Activated naive CD8-positive, alpha-beta T cell treated with anti-CD3 and anti-CD28 coated beads for 36 hours (primary cell): ENCODE measurements at regions not wholly inside any gene's neighbourhood (a gene's known extent, or its start where the extent isn't known, plus 50 kb on each side); places are given as distances from the start of the nearest gene placed in this dataset.
"Not testable (repeated sequence)": the region's sequence is repeated elsewhere in the genome, so short reads cannot be mapped to it uniquely, and the experiment has no call there.

ENCODE experiments used
- DNase-seq: peaks from one replicate; pipeline ENCODE4 v3.0.0; 2021
- H3K27ac Mint-ChIP-seq: one replicate; pipeline ENCODE4 v1.8.0; 2022; ENCODE audit warnings: mild to moderate bottlenecking, moderate library complexity, mixed read lengths
- H3K27me3 Mint-ChIP-seq: one replicate; pipeline ENCODE4 v1.8.0; 2022; ENCODE audit warnings: mild to moderate bottlenecking, mixed read lengths
- H3K36me3 Mint-ChIP-seq: one replicate; pipeline ENCODE4 v1.8.0; 2021; ENCODE audit warnings: mild to moderate bottlenecking, mixed read lengths
- H3K4me1 Mint-ChIP-seq: one replicate; pipeline ENCODE4 v1.8.0; 2021; ENCODE audit warnings: mixed read lengths
- H3K4me3 Mint-ChIP-seq: one replicate; pipeline ENCODE4 v1.8.0; 2022; ENCODE audit warnings: mild to moderate bottlenecking, moderate library complexity, mixed read lengths
- H3K9me3 Mint-ChIP-seq: one replicate; pipeline ENCODE4 v1.8.0; 2022; ENCODE audit warnings: mixed read lengths

DNA sequence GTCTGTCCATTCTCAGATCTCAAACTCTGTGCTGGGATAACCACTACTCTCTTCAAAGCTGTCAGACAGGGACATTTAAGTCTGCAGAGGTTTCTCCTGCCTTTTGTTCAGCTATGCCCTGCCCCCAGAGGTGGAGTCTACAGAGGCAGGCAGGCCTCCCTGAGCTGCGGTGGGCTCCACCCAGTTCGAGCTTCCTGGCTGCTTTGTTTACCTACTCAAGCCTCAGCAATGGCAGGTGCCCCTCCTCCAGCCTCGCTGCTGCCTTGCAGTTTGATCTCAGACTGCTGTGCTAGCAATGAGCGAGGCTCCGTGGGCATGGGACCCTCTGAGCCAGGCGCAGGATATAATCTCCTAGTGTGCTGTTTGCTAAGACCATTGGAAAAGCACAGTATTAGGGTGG, 53.1 kb upstream of the HUNK start:
- DNase-seq, H3K27ac Mint-ChIP-seq, H3K4me3 Mint-ChIP-seq, H3K36me3 Mint-ChIP-seq, H3K9me3 Mint-ChIP-seq, H3K4me1 Mint-ChIP-seq: not testable (repeated sequence)
- peaks cover 25% of the 10 kb centered on the region for H3K27me3 Mint-ChIP-seq

DNA sequence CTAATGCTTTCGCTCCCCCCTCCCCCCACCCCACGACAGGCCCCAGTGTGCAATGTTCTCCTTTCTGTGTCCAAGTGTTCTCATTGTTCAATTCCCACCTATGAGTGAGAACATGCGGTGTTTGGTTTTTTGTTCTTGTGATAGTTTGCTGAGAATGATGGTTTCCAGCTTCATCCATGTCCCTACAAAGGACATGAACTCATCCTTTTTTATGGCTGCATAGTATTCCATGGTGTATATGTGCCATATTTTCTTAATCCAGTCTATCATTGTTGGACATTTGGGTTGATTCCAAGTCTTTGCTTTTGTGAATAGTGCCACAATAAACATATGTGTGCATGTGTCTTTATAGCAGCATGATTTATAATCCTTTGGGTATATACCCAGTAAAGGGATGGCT, 58.5 kb upstream of the HUNK start:
- not testable (repeated sequence) for H3K36me3 Mint-ChIP-seq, H3K4me1 Mint-ChIP-seq

DNA sequence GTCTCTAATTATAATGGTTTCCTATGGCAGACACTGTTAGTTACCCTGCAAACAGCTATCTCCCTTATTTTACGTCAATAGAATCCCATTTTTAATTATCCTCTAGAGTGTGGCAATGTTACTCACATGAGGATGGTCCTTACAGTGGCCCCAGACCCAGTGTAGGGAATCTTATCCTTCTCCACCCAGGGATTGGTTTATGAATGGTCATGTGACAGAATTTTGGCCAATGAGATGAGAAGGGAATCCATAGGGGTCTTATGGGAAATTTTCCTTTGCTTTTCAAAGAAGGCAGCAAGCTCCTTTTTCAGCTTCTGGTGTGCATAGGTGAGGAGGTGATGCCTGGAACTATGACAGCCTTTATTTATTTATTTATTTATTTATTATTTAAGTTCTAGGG, 59.0 kb upstream of the HUNK start:
- Mint-ChIP-seq H3K4me1 (no peaks in the 10 kb centered on the region), H3K27ac (no peak overlapping the region), H3K36me3 (peaks cover 2% of the 10 kb centered on the region), H3K4me3 (no peak overlapping the region), H3K27me3 (peaks cover 16% of the 10 kb centered on the region), H3K9me3 (peaks cover 8% of the 10 kb centered on the region)
- DNase-seq, result no peak

More for the DNA sequence above, 58.5 kb upstream of the HUNK start:
- not testable (repeated sequence) for DNase-seq, H3K27ac Mint-ChIP-seq, H3K4me3 Mint-ChIP-seq, H3K9me3 Mint-ChIP-seq
- H3K27me3 Mint-ChIP-seq, result peaks cover 16% of the 10 kb centered on the region

DNA sequence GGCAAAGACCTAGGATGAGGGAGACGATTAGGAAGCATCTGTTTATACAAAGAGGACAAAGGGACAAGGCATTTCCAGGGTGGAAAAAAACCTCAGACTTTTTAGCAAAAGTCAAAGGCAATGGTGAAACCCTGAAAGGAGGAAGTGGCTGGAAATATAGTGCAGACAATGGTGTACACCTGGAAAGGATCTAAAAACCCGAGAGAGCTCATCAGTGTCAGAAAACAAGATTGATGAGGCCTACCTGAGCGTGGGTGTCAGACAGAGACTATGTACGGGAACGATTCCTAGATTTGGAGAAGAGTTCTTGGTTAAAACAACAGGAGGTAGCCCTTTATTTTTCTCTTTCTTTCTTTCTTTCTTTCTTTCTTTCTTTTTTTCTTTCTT, 68.8 kb upstream of the HUNK start:
- H3K4me3 Mint-ChIP-seq, result no peak overlapping the region
- peaks cover 2% of the 10 kb centered on the region for H3K9me3 Mint-ChIP-seq
- H3K27me3 Mint-ChIP-seq, result peaks cover 11% of the 10 kb centered on the region
- no peaks in the 10 kb centered on the region for H3K36me3 Mint-ChIP-seq
- no peak for DNase-seq
- no peaks in the 10 kb centered on the region for H3K4me1 Mint-ChIP-seq
- no peak overlapping the region for H3K27ac Mint-ChIP-seq

DNA sequence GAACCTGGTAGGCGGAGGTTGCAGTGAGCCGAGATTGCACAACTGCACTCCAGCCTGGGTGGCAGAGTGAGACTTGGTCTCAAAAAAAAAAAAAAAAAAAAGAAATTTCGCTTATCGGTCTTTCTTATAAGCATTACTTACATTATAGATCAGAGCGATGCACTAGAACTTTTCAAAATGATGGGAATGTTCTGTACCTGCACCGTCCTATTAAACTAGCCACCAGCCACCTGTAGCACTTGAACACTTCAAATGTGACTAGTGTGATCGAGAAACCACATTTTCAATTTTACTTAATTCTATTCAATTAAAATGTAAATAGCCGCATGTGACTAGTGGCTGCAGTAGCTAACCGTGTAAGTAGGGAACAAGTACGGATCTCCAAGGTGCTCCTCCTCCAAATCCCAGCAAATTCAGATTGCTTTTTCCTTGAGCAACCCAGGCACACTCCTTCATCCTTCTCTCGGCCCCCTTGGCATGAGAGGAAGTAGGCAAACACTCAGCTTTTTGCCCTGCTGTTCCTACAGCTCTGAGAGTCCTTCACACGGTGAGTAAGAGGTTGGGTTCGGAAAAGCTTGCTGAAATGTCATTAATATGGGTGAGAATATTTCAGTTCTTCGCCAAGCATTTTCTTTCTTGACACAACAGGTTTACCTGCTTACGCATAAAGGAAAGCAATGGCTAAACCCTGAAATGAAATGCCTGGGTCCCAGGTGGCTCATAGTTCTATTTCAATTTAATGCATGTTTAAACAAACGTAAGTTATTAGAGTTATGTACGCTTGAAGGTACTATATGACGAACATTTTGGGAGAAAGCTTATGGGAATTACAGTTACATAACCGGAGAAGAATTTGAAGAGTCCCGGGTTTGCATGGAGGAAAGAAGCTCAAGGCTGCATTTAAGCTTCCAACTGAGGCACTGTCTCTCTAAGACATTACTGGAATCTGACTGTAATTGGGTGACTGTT, 69.5 kb upstream of the HUNK start:
- Mint-ChIP-seq H3K9me3 (peaks cover 2% of the 10 kb centered on the region), H3K27me3 (peaks cover 11% of the 10 kb centered on the region)
- no peak for DNase-seq

DNA sequence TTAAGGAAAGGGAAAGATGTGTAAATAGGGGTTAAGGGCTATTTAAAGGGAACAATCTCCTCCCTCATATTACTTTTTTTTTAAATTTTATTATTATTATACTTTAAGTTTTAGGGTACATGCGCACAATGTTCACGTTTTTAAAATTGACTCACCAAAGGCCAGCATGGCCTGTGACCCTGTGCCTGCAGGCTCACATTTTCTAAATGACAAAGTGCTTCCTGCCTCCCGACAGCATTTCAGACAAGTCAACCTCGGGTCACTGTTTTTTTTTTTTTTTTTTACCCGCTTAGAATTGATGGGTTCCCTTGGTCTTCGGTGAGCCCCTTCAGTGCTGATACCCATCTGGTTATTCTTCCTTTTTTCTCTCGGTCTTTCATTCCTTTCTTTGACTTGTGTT, 70.4 kb upstream of the SCAF4 start:
- Mint-ChIP-seq H3K4me3 (no peak overlapping the region), H3K36me3 (no peaks in the 10 kb centered on the region), H3K27ac (no peak overlapping the region), H3K4me1 (no peaks in the 10 kb centered on the region), H3K9me3 (peaks cover 2% of the 10 kb centered on the region), H3K27me3 (peaks cover 11% of the 10 kb centered on the region)
- DNase-seq, result no peak

More for the DNA sequence above, 69.5 kb upstream of the HUNK start:
- no peak overlapping the region for H3K4me3 Mint-ChIP-seq
- no peak overlapping the region for H3K27ac Mint-ChIP-seq
- no peaks in the 10 kb centered on the region for H3K36me3 Mint-ChIP-seq
- no peaks in the 10 kb centered on the region for H3K4me1 Mint-ChIP-seq

DNA sequence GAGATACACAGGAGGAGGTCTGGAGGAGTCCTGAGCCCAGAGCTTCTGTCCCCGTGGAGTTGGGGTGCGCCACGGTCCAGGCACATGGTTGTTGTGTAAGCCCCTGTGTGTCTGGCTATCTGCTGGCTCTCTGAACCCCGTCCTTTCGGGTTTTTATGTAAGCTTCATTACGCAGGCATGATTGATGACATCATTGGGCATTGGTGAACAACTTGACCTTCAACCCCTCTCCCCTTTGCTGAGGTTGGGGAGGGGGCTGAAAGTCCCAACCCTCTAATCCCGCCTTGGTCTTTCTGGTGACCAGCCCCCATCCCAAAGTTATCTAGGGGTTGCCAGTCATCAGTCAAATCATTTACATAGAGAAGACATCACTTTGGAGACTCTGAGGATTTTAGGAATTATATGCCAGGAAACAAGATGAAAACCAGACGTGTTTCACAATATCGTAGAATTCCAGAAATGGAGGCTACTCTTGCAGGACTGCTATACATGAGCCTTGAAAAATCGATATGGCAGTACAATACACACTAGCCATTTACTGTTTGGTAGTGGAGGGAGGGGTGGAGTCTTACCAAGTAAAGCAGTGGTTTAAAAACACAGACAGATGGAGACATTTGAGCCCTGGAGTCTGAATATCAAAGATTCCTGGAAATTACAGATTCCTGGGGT, 69.8 kb upstream of the SCAF4 start:
- DNase-seq, result no peak
- no peaks in the 10 kb centered on the region for H3K36me3 Mint-ChIP-seq
- no peak overlapping the region for H3K27ac Mint-ChIP-seq
- peaks cover 2% of the 10 kb centered on the region for H3K9me3 Mint-ChIP-seq
- H3K4me3 Mint-ChIP-seq, result no peak overlapping the region
- no peaks in the 10 kb centered on the region for H3K4me1 Mint-ChIP-seq
- peaks cover 11% of the 10 kb centered on the region for H3K27me3 Mint-ChIP-seq

DNA sequence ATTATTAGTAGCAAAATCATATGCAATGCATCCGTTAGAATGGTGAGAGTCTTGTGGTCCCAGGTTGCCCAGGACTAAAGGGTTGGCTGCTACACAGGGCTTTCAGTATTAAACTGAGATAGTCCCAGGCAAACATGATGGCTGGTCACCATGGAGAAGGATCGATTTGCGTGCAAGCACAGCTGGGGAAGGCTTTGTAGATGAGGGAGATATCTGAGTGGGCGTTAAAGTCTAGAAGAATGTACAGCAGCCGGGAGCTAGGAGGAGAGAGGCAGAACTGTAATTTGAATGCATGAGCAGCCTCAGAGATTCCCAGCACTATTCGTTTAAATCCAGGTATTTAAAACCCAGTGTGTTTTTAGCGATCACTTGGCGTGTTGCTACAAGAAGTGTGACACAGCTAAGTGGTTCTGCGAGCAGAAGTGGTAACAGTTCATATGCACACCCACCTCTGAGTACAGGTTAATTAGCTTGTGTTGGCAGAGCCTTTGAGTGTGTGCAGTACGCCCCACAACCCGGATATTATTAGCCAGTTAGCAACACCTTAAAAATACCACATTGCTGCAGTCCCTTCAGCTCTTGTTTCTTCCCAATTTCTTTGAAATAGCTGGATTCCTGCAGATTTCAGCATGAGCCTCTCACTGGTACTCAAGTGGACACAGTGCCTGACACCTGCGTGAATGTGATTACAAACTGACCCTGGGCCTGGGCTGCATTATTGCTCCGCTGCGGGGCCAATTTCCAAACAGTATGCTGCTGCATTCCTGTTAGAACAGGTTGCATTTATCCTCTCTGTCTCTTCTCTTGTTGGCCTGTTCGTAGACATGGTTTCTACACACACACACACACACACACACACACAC, 67.2 kb upstream of the SCAF4 start:
- Mint-ChIP-seq H3K27me3 (peaks cover 11% of the 10 kb centered on the region), H3K9me3 (no peaks in the 10 kb centered on the region), H3K27ac (no peak overlapping the region), H3K36me3 (no peaks in the 10 kb centered on the region), H3K4me1 (no peaks in the 10 kb centered on the region), H3K4me3 (no peak overlapping the region)
- no peak for DNase-seq

DNA sequence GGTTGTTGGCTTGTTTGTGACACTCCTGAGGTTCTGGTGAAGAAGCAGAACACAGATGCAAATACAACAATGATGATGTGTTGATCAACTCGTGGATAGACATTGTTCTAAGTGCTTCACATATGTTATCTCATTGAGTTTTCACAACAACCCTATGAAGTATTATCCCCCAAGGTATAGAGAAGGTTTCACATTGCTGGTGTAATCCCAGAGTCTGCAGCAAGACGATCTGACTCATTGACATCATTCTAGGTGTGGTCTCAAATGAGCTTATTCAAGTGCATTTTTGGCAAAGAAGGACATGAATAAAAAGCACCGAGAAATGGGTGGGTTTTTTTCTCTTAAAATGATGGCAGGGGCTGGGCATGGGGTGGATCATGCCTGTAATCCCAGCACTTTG, 64.1 kb upstream of the SCAF4 start:
- Mint-ChIP-seq H3K4me3 (no peak overlapping the region), H3K9me3 (no peaks in the 10 kb centered on the region)

DNA sequence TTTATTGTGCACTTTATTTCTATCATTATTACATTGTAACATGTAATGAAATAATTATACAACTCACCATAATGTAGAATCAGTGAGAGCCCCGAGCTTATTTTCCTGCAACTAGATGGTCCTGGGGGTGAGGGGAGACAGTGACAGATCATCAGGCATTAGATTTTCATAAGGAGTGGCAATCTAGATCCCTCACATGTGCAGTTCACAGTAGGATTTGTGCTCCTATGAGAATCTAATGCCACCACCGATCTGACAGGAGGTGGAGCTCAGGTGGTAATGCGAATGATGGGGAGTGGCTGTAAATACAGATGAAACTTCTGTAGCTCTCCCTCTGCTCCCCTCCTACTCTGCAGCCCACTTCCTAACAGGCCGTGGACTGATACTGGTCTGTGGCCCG, 58.5 kb upstream of the SCAF4 start:
- not testable (repeated sequence) for H3K4me3 Mint-ChIP-seq, H3K36me3 Mint-ChIP-seq, DNase-seq, H3K27ac Mint-ChIP-seq, H3K27me3 Mint-ChIP-seq, H3K9me3 Mint-ChIP-seq, H3K4me1 Mint-ChIP-seq

More for the DNA sequence above, 64.1 kb upstream of the SCAF4 start:
- Mint-ChIP-seq H3K36me3 (no peaks in the 10 kb centered on the region), H3K4me1 (no peaks in the 10 kb centered on the region), H3K27me3 (peaks cover 4% of the 10 kb centered on the region), H3K27ac (no peak overlapping the region)
- DNase-seq, result no peak

DNA sequence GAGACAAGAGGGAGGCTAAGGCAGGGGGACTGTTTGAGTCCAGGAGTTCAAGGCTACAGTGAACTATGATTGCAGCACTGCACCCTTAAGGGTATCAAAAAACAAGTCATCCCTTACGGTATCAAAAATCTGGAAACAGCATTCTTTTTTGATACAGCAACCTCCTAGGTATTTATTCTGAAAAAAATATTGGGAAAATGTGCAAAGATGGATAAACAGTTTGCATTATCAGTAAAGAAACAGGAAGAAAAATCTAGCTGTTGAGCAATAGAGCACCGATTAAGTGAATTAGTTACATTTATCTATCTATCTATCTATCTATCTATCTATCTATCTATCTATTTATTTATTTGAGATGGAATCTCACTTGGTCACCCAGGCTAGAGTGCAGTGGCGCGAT, 56.7 kb upstream of the SCAF4 start:
- Mint-ChIP-seq H3K9me3 (no peaks in the 10 kb centered on the region), H3K36me3 (no peaks in the 10 kb centered on the region), H3K4me3 (no peak overlapping the region), H3K27ac (no peak overlapping the region), H3K4me1 (peaks cover 3% of the 10 kb centered on the region), H3K27me3 (peaks cover 3% of the 10 kb centered on the region)
- DNase-seq, result no peak

DNA sequence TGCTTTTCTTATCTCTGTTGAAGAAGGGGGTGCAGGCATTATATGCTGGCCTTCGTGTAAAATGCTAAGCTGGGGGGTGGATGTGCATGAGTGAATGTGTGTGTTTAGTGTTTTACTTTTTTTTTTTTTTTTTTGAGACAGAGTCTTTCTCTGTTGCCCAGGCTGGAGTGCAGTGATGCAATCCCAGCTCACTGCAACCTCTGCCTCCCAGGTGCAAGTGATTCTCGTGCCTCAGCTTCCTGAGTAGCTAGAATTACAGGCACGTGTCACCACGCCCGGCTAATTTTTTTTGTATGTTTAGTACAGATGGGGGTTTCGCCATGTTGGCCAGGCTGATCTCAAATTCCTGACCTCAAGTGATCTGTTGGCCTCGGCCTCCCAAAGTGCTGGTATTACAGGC, 55.8 kb upstream of the SCAF4 start:
- not testable (repeated sequence) for H3K4me1 Mint-ChIP-seq, DNase-seq, H3K9me3 Mint-ChIP-seq, H3K27ac Mint-ChIP-seq, H3K36me3 Mint-ChIP-seq, H3K4me3 Mint-ChIP-seq, H3K27me3 Mint-ChIP-seq

DNA sequence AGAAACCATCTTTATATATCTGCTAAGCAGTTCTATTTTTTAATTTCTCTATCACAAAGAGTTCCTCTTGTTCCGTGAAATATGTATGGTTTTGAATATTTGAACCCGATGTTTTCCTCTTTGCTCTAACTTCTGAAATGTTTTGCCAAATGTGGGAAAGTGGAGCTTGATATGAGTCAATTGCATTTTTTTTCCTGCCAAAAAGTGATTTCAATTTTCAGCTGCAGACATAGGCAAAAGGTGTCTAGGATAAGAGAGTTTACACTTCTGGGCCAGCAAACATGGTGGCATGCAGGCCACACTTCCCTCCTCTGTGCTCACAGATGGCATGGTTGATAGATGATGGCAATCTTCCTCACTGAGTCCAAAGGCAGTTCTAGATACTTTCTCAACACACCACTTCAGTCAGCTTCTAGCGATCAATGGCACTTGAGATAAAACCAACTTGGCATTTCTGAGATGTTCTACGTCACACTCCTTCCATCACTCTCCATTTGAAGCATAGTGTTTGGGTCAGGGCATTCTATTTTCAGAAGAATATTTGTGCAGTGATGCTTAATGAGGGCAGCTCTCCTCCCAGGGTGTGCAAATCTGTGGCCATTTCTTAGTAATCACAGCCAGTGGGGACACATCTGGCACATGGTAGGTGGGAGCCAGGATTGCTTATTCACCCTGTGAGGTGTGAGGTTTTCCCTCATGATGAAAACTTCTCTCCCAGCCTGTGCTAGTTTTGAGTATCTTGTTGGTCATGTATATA, 54.4 kb upstream of the SCAF4 start:
- Mint-ChIP-seq H3K27me3 (peaks cover 3% of the 10 kb centered on the region), H3K36me3 (no peaks in the 10 kb centered on the region), H3K27ac (no peak overlapping the region), H3K4me3 (no peak overlapping the region), H3K4me1 (peaks cover 3% of the 10 kb centered on the region), H3K9me3 (no peaks in the 10 kb centered on the region)
- DNase-seq, result no peak

DNA sequence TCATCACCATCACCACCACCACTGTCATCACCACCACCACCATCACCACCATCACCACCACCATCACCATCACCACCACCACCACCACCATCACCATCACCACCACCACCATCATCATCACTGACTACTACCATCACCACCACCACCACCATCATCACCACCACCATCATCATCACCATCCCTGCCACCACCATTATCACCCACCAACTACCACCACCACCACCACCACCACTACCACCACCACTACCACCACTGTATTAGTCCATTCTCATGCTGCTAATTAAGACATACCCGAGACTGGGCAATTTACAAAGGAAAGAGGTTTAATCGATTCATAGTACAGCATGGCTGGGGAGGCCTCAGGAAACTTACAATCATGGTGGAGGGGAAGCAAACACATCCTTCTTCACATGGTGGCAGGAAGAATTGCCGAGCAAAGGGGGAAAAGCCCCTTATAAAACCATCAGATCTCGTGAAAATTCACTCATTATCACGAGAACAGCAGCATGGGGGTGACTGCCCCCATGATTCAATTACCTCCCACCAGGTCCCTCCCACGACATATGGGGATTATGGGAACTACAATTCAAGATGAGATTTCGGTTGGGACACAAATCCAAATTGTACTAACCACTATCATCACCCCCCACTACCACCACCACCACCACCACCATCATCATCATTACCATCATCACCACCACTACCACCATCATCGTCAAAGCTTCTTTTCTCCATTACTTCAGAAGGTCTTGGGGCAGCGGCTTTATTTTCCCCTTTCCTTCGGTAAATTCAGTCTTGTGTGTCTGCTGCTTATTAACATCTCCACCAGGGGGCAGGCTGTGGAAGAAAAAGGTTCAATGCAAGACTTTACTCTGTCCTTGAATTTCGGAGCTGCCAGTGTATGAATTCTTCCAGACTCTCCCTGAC, 53.6 kb upstream of the SCAF4 start:
- H3K4me3 Mint-ChIP-seq, H3K27ac Mint-ChIP-seq, H3K36me3 Mint-ChIP-seq, H3K27me3 Mint-ChIP-seq, H3K9me3 Mint-ChIP-seq, H3K4me1 Mint-ChIP-seq: not testable (repeated sequence)
- DNase-seq, result peak; percentile 32
